ENCODE measurements at regions not wholly inside any gene's neighbourhood (a gene's known extent, or its start where the extent isn't known, plus 50 kb on each side); places are given as distances from the start of the nearest gene placed in this dataset.

GRCh38 chr20:57059055-57059596 lies 207.3 kb downstream of the BMP7 start:
- TF ChIP-seq HDGF (IDR thresholded peaks at IDR 0.05; ENCODE audit: borderline replicate concordance) = no peak
- no peak for TF ChIP-seq NFRKB (IDR thresholded peaks at IDR 0.05)
- no peak for TF ChIP-seq ARNT (IDR thresholded peaks at IDR 0.05)
- no peak for TF ChIP-seq FOXA1 (IDR thresholded peaks at IDR 0.05)
- no peak for TF ChIP-seq LEF1 (IDR thresholded peaks at IDR 0.05; ENCODE audit: borderline replicate concordance)
- no peak for TF ChIP-seq L3MBTL2 (conservative IDR thresholded peaks at IDR 0.05)

Data from HEK293T (cell line).